HG03565 (cell line): ENCODE measurements at regions not wholly inside any gene's neighbourhood (a gene's known extent, or its start where the extent isn't known, plus 50 kb on each side); places are given as distances from the start of the nearest gene placed in this dataset.
A peak's percentile ranks its signal among the peaks of the same experiment; 100 is the strongest.

Experiments
- ATAC-seq: cut with Tn5 transposase; IDR thresholded peaks from one replicate; pipeline ENCODE4 v1.9.1; 2021; ENCODE audit warnings: mild to moderate bottlenecking, moderate library complexity; ENCODE audit not compliant: unreplicated experiment

DNA sequence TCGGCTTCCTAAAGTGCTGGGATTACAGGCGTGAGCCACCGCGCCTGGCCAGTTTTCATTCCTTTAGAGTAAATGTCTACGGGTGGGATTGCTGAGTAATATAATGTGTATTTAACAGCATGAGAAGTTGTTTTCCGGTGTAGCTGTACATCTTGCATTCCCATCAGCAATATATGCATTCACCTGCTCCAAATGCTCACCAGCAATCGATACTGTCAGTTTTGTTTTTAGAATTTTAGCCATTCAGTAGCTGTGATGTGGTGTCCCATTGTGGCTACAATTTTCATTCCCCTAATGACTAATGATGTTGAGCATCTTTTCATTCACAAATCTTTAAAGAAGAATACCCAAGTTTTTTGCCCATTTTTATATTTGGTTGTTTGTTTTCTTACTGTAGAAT is 134.8 kb upstream of the RGMA start:
- ATAC-seq, result peak; percentile 93

DNA sequence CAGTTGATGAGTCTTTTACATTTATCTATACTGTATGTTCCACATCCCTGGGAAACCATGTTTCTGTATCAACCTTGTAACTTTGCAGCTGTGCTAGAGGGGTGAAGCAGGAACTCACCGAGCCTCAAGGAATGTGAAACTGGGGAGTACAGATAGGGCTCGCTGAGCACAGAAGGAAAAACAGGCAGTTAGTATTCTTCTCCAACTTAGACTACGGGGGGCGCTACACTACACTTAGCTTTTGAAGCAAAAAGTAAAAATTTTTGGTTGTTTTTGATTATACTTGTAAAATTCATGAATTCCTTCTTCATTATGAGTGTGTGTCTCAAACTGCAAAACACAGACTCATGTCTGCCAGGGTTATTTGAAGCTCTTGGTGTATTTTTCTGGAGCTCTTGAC is 132.7 kb upstream of the RGMA start:
- ATAC-seq, result no peak

DNA sequence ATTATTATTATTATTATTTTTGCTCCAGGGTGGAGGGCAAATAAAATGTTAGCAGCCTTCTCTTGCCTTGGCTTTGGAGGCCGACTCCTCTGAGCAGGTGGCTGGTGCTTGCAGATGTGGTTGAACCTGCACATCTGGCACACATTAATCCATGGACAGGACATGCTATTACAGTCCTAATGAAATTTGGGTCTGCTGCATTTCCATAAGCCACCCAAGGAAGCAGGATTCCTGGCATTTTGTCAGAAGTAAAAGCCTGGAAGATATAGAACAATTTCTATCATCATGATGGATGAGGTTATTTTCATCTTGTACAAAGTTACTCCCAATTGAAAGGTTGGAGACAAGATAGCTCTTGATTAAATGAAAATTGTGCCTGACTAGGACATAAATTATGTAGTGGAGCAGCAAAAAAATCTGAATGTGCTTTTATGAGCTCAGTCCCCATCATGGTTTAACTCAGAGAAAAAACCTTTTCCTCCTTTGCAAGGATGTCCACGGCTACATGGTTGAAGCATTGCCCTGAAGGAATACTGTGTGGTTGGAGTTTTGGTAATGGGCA is 130.9 kb upstream of the RGMA start:
- ATAC-seq, result no peak

DNA sequence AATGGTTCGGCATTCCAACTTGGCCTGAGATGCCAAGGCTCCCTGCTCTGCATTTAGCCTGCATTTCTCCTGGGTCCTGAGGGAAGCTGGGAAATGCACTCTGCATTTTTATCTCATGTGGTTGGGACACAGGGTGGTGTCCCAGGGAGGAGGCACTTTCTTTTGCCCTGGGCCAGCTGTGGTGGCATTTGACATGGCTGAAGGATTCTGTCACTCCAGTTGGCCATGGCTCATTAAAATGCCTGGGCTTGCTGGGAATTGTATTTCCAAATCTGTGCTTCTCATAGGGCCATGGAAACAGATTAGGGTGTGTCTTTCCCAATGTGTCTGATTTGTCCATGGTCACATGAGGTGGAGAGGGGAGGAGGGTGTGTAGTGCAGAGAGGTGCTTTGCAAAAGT is 128.3 kb upstream of the RGMA start:
- ATAC-seq, result no peak

DNA sequence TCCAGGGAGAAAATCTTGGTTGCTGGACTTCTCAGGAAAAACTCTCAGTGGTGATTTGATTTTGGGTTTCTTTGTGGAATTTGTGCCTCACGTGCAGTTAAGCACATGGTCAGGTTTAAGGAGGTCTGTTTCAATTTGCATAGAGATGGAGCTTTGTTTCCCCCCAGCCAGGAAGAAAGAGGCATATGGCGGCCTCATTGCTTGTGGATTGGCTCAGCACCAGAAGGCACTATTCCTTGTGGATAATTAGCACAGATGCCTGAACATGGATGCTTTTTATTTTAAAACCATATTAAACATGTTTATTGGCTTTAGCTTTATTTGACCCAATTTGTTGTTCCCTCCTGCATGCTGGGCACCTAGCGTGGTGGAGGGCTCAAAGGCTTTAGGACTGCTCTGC is 125.1 kb upstream of the RGMA start:
- no peak for ATAC-seq

DNA sequence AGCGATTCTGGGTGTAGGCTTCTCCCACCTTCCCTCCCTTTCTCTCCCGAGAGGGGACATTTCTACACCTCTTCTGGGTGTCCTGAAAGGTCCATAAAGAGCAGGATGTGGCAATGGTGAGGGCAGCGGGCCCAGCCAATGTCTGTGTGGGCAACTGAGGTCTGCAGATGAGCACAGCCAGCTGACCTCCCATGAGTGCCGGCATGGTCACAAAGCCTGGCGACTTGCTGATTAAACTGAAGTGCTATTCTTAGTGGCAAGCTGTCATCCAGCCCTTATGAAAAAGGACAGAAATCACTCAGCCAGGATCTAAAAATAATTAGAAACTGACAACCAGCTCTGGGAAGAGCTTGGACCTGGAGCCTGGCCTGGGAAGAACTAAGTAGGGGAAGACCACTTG is 124.3 kb upstream of the RGMA start:
- no peak for ATAC-seq

DNA sequence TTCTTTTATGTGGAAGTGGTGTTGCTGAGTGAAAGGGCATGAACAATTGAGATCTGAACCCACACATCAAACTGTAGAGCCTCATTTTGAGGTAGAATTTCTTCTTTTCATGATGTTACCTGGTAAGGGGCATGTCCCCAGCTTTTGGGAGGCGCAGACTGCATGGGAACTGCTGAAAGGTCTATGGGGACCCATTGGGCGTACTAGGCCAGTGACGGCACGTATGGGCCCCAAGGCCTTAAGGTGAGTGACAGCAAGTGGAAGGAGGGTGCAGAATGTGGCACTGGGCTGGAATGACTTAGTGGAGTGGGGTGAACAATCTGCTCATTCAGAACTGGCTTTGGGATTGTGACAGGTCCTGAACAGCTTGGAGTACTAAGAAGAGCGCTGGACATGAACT is 123.6 kb upstream of the RGMA start:
- ATAC-seq, result no peak

DNA sequence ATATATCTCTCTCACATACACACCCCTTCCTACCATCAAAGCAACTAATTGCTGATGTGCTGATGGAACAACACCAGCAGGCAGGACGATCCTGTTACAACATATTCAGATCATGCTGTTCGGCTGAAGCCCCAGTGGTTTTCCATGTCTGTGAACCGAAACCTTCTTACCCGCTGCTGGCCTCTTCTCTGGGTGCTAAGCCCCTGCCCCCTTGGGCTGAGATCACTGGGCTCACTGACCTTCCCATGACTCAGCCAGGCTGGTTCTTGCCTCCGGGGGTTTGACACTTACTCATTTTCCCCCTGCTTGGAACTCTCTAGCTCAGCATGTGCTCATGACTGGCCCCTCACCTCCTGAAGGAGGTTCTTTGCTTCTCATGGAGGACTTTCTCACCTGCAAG is 122.0 kb upstream of the RGMA start:
- ATAC-seq, result no peak

DNA sequence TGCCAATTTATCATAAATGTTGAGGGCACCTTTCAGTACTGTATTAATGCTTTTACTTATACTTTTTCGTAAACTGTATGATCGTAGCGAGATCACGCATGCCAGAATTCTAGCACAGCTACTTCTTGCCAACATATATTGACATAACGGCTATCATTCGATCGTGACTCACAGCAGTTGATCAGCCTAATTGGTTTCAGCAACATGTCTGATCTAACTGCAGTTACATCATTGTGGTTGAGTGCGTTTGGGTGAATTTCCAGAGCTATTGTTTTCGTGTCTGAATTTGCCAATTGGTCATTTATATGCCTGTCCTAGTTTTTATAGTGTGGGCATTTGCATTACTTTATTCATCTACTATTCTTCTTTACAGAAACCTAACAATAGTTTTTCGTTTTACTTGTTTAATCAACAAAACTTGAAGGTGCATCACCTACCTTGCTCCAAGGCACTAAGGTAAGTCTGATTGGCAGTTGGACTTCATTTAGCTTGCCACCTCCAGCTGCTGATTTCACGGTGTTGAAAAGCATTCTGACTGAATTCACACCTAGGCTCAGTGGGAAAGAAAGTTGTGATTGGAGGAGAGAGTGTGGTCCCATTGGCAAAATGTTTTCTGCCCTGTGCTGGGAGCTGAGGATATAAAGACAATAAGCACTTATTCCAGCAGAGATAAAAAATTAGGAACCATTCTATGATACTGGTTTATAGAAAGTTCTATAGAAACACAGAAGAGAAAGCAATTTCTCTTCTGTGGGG is 120.9 kb upstream of the RGMA start:
- ATAC-seq, result no peak

DNA sequence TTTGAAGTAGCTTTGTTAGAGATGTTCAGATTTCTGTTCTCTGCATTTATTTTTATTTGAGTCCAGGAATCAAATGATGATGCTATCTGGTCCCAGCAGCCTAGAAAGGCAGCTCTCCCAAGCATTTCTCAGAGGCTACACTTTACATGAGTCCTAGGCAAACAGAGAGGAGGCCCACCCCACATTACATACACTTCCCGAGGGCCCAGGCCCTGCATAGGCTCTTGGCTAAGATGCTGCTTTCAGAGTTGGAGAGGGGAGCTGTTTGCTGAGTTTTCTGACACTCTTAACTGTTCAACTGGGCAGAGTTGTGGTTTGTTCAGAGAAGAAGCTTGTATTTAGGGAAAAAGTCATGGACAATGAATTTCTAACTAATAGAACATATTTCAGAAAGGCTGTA is 117.9 kb upstream of the RGMA start:
- ATAC-seq, result no peak

DNA sequence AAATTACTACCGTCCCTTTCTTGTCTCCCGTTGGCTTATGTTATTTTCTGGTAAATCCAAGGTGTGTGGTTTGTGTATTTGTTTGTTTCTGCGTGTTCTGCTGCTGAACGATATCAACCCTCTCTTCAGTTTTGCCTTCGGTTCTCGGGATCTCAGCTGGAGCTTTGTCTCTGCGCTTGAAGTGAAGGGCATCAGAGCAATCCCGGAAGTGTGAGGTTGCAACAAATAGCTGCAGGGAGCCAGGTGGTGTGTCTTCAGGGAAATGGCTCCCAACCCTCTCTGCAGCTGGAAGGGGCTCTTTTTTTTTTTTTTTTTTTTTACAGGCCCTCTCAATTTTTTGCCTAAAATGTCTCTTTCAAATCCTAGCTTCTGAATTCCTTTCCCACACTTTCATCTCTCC is 116.4 kb upstream of the RGMA start:
- no peak for ATAC-seq

DNA sequence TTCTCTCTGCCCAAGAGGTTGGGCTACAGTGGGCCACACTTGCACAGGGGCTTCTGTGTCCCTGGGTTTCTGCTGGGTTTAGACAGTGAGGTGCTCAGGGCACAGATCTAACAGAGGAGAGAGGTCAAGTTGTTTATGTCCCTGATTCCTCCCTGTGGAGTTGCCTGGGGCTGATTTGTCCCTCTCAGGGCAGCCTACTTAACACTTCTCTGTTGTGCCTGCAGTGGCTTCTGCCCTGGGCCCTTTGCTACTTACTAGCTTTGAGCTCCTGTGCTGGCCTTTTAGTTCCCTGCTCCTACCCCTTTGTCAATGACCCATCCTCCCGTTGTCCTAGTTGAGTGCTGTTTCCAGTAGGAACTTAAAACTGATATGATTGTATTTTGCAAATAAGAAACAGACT is 114.0 kb upstream of the RGMA start:
- no peak for ATAC-seq

DNA sequence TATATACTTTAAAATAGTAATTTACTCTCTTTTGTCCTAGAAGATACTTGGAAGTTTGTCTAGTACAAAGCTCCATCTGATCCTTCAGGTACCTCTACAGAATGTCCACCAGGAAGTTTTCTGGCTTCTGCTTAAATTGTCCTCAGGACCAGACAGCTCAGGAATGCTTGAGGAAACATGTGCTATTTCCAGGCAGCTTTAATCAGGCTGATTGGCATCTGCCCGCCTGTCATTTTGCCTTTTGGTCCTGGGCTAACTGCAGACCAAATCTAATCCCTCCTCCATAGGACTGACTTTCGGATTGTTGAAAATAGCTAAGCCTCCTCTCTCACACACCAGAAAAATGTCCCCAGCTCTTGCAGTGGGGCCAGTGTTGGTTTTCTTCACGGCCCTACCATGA is 113.4 kb upstream of the RGMA start:
- no peak for ATAC-seq

DNA sequence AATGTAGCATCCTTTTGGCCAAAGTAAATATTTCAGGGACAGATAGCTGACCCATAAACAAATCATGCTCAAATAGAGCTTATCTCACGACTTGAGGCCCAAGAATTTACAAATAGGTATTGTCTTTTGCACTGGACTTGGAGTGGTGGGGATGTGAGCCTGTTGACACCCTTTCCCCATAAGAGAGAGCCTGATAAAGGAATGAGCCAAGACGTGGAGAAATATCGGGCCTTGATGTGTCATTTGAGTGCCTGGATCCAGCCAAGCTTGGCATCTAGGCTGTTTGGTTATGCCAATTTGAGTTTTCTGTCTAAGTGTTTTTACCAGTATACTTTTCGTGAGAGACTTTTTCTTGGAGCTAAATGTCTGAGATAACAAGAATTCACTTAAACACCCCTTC is 112.9 kb upstream of the RGMA start:
- ATAC-seq, result no peak

DNA sequence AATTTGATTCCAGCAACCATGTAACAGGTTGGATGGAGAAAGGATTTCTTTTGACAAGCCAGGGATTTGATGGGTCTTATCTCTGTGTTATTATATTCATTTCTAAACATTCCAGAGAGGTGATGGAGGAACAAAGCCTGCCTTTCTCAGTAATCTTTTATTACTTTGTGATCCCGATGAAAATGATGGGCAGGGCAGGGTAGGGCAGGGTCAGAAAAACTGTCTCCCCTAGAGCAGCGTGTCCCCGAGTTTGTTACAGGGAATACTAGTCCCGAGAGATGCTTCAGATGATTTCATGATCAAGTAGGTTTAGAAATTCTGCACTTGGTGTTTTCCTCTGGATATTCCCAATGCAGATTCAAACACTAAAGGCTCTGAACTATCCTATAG is 111.8 kb upstream of the RGMA start:
- no peak for ATAC-seq

DNA sequence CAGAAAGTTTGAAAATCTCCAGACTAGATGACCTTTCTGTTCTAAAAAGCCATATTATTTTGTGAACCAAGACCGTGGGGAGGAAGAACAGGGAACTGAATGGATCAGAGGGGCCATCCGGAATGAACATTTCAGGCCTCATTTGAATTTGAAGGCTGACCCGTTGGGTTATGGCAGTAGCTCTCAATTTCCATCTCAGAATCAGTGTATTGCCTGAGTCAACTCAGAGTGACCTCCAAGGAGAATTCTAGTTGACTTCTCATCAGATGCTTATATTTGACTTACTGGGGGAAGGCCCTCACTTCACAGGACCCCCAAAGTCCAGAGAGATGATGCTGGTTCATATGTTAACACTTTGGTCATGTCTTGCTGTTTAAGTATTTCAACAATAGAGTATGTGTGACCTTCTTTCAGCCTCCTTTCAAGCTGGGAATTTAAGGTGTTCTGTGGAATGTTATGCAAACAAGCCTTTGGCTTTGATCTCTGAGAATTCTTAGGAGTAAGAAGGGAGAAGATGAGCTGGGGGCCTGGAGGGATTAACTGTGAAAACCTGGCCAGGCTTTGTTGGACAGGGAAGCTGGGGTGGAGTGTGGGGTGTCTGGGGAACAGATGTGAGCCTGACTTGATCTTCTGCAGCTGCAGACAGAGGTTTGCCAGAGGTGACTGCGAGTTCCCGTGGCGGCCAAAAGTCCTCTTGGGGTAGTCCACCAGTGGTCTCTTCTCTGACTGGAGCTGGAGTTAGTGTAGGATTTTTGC is 111.2 kb upstream of the RGMA start:
- ATAC-seq, result no peak

DNA sequence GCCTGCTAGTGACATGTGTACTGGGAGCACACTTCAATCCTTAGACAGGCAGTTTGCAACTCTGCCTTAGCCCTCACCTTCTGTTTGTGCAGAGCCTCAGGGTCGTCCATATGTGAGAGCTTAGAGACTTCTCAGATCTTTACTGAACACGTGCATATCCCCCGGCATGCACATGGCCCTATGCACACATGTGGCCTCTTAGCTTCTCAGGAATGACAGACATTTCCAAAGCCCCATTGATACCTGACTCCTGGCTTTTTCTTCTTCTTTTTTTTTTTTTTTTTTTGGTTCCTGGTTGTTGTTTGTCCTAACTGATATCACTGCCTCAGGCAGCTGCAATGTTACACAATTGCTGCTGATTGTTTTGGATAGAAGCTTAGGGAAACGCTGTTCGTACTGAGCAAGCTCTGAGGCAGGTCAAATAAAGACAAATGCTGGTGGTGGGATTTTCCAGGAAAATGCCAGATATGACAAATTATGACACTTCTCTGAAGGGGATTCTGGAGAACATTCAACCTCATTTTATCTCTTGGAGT is 107.2 kb upstream of the RGMA start:
- no peak for ATAC-seq

DNA sequence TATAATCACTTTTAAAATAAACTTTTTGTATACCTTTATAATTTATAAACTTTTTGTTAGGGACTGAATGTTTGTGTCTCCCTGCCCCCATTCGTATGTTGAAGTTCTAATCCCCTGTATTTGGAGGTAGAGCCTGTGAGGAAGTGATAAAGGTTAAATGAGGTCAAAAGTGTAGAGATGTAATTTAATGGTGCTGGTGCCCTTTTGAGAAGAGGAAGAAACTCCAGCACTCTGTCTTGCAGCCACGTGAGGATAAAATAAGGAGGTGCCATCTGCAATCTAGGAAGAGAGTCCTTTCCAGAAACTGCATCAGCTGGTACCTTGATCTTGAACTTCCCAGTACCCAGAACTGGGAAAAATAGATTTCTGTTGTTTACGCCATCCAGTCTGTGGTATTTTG is 106.1 kb upstream of the RGMA start:
- ATAC-seq, result no peak

DNA sequence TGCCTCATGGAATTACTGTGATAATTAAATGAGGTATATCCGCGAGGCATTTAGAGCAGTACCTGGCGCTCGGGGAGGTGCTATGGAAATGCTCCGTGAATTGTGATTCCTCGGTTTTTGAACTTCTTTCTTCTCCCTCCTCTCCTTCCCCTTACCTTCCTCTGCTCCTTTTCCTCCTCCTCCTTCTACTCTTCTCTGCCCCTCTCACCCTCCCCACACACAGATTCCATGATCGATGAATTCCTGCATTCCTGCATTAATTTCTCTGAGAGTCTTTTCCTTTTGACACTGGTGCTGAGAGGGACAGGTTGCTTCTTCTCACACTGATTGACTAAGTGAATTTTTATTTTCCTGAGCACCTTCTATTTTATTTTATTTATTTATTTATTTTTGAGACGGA is 101.2 kb upstream of the RGMA start:
- ATAC-seq, result no peak

DNA sequence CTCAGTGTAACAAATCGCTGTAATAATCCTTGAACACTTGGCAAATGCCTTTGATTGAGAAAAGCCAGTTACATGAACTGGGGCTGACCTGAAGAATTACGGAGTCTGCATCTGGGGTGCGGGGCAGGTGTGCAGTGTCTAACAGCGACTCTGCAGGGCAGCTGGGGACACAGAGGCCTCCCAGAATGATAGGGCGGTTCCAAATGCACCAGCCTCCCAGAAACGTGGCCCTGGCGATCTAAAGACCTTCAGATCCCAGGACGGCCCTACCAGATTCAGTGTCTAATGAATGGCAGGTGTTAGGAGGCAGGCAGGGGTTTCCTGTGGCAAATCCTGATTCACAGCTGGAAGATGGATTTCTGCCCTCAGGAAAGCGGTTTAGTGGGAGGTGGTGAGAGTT is 100.5 kb upstream of the RGMA start:
- ATAC-seq, result no peak

DNA sequence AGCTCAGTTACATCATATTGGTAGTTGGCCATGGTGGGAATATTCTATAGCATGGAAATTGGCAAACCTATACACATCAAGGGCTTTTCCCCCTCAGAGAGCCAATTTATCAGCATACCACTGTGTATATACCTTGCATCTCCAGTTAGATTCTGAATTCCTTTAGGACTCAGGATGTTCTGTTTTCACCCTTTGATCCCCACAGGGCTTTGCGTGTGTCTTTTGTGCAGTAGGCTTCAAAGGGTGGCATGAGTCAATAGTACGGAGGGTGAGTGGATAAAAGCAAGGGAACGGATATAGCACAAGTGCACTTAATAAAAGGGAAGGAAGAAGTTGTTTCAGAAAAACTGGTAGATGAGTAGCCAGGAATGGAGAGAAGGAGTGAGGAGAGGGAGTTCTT is 99.2 kb upstream of the RGMA start:
- ATAC-seq, result no peak

DNA sequence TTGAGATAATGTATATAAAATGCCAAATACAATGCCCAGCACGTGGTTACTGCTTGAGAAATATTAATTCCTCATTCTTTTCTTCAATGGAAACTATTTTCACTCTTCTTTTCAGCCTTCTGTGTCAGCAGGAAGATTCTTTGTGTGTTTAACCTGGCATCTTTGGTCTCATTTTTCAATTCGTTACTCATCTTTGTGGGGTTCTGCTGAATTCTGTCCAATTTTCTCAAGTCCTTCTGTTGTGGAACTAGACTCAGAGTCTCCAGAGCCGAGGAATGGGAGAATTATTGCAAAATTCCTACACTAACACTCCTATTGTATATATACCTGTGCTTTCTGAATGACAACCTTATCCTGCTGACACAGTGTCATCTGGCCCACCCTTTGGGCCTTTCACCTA is 96.8 kb upstream of the RGMA start:
- no peak for ATAC-seq
